ENCODE measurements at regions not wholly inside any gene's neighbourhood (a gene's known extent, or its start where the extent isn't known, plus 50 kb on each side); places are given as distances from the start of the nearest gene placed in this dataset.

GRCh38 chr22:48207919-48208535 is 1445.6 kb downstream of the TBC1D22A start:
- Histone ChIP-seq H3K9ac (ENCODE audit: low read length) (no peak overlapping the region), H3K27ac (ENCODE audit: low read depth, low read length) (no peak overlapping the region), H3K4me3 (ENCODE audit: low read length) (no peak overlapping the region), H3K36me3 (ENCODE audit: control insufficient read depth, insufficient read depth, low read length) (no peaks in the 10 kb centered on the region), H3K4me1 (ENCODE audit: control insufficient read depth, insufficient read depth, low read length) (no peaks in the 10 kb centered on the region), H3K27me3 (ENCODE audit: control insufficient read depth, insufficient read depth, low read length) (peaks cover 2% of the 10 kb centered on the region)

GRCh38 chr22:48205790-48206189 is 1443.3 kb downstream of the TBC1D22A start:
- H3K27me3 ChIP-seq (ENCODE audit: control insufficient read depth, insufficient read depth, low read length): no peaks in the 10 kb centered on the region

GRCh38 chr22:48205161-48205560 is 1442.7 kb downstream of the TBC1D22A start:
- Histone ChIP-seq H3K27ac (ENCODE audit: low read depth, low read length) (no peak overlapping the region), H3K9ac (ENCODE audit: low read length) (no peak overlapping the region), H3K4me3 (ENCODE audit: low read length) (no peak overlapping the region), H3K4me1 (ENCODE audit: control insufficient read depth, insufficient read depth, low read length) (no peaks in the 10 kb centered on the region), H3K36me3 (ENCODE audit: control insufficient read depth, insufficient read depth, low read length) (no peaks in the 10 kb centered on the region), H3K27me3 (ENCODE audit: control insufficient read depth, insufficient read depth, low read length) (no peaks in the 10 kb centered on the region)

More at GRCh38 chr22:48205790-48206189, 1443.3 kb downstream of the TBC1D22A start:
- Histone ChIP-seq H3K36me3 (ENCODE audit: control insufficient read depth, insufficient read depth, low read length) (no peaks in the 10 kb centered on the region), H3K27ac (ENCODE audit: low read depth, low read length) (no peak overlapping the region), H3K4me1 (ENCODE audit: control insufficient read depth, insufficient read depth, low read length) (no peaks in the 10 kb centered on the region), H3K9ac (ENCODE audit: low read length) (no peak overlapping the region), H3K4me3 (ENCODE audit: low read length) (no peak overlapping the region)

GRCh38 chr22:48204296-48204695 is 1441.8 kb downstream of the TBC1D22A start:
- Histone ChIP-seq H3K4me3 (ENCODE audit: low read length) (no peak overlapping the region), H3K27ac (ENCODE audit: low read depth, low read length) (no peak overlapping the region), H3K9ac (ENCODE audit: low read length) (no peak overlapping the region), H3K4me1 (ENCODE audit: control insufficient read depth, insufficient read depth, low read length) (no peaks in the 10 kb centered on the region), H3K36me3 (ENCODE audit: control insufficient read depth, insufficient read depth, low read length) (no peaks in the 10 kb centered on the region), H3K27me3 (ENCODE audit: control insufficient read depth, insufficient read depth, low read length) (no peaks in the 10 kb centered on the region)

- Histone ChIP-seq H3K27ac (ENCODE audit: low read depth, low read length) (no peak overlapping the region), H3K36me3 (ENCODE audit: control insufficient read depth, insufficient read depth, low read length) (no peaks in the 10 kb centered on the region), H3K4me3 (ENCODE audit: low read length) (no peak overlapping the region), H3K9ac (ENCODE audit: low read length) (no peak overlapping the region), H3K4me1 (ENCODE audit: control insufficient read depth, insufficient read depth, low read length) (no peaks in the 10 kb centered on the region), H3K27me3 (ENCODE audit: control insufficient read depth, insufficient read depth, low read length) (no peaks in the 10 kb centered on the region)
Measured at GRCh38 chr22:48199667-48200066, 1437.2 kb downstream of the TBC1D22A start.

GRCh38 chr22:48198489-48199459 is 1436.3 kb downstream of the TBC1D22A start:
- H3K27me3 ChIP-seq (ENCODE audit: control insufficient read depth, insufficient read depth, low read length): no peaks in the 10 kb centered on the region
- no peak overlapping the region for H3K9ac ChIP-seq (ENCODE audit: low read length)
- H3K36me3 ChIP-seq (ENCODE audit: control insufficient read depth, insufficient read depth, low read length): no peaks in the 10 kb centered on the region
- no peak overlapping the region for H3K4me3 ChIP-seq (ENCODE audit: low read length)
- no peak overlapping the region for H3K27ac ChIP-seq (ENCODE audit: low read depth, low read length)
- H3K4me1 ChIP-seq (ENCODE audit: control insufficient read depth, insufficient read depth, low read length): no peaks in the 10 kb centered on the region

- H3K27me3 ChIP-seq (ENCODE audit: control insufficient read depth, insufficient read depth, low read length): no peaks in the 10 kb centered on the region
- no peaks in the 10 kb centered on the region for H3K36me3 ChIP-seq (ENCODE audit: control insufficient read depth, insufficient read depth, low read length)
- H3K9ac ChIP-seq (ENCODE audit: low read length): no peak overlapping the region
- H3K4me1 ChIP-seq (ENCODE audit: control insufficient read depth, insufficient read depth, low read length): no peaks in the 10 kb centered on the region
- H3K27ac ChIP-seq (ENCODE audit: low read depth, low read length): no peak overlapping the region
- H3K4me3 ChIP-seq (ENCODE audit: low read length): no peak overlapping the region
Measured at GRCh38 chr22:48197189-48197690, 1434.8 kb downstream of the TBC1D22A start.

GRCh38 chr22:48192920-48193319 is 1430.5 kb downstream of the TBC1D22A start:
- H3K27me3 ChIP-seq (ENCODE audit: control insufficient read depth, insufficient read depth, low read length): no peaks in the 10 kb centered on the region
- H3K36me3 ChIP-seq (ENCODE audit: control insufficient read depth, insufficient read depth, low read length): no peaks in the 10 kb centered on the region
- H3K4me3 ChIP-seq (ENCODE audit: low read length): no peak overlapping the region
- H3K9ac ChIP-seq (ENCODE audit: low read length): no peak overlapping the region
- no peaks in the 10 kb centered on the region for H3K4me1 ChIP-seq (ENCODE audit: control insufficient read depth, insufficient read depth, low read length)
- no peak overlapping the region for H3K27ac ChIP-seq (ENCODE audit: low read depth, low read length)

GRCh38 chr22:48192071-48192470 is 1429.6 kb downstream of the TBC1D22A start:
- Histone ChIP-seq H3K27ac (ENCODE audit: low read depth, low read length) (no peak overlapping the region), H3K9ac (ENCODE audit: low read length) (no peak overlapping the region), H3K36me3 (ENCODE audit: control insufficient read depth, insufficient read depth, low read length) (no peaks in the 10 kb centered on the region), H3K4me1 (ENCODE audit: control insufficient read depth, insufficient read depth, low read length) (no peaks in the 10 kb centered on the region), H3K27me3 (ENCODE audit: control insufficient read depth, insufficient read depth, low read length) (no peaks in the 10 kb centered on the region), H3K4me3 (ENCODE audit: low read length) (no peak overlapping the region)

GRCh38 chr22:48188231-48188721 is 1425.8 kb downstream of the TBC1D22A start:
- no peak overlapping the region for H3K9ac ChIP-seq (ENCODE audit: low read length)
- H3K27ac ChIP-seq (ENCODE audit: low read depth, low read length): no peak overlapping the region
- H3K27me3 ChIP-seq (ENCODE audit: control insufficient read depth, insufficient read depth, low read length): no peaks in the 10 kb centered on the region
- no peaks in the 10 kb centered on the region for H3K36me3 ChIP-seq (ENCODE audit: control insufficient read depth, insufficient read depth, low read length)
- H3K4me3 ChIP-seq (ENCODE audit: low read length): no peak overlapping the region
- H3K4me1 ChIP-seq (ENCODE audit: control insufficient read depth, insufficient read depth, low read length): no peaks in the 10 kb centered on the region

GRCh38 chr22:48187356-48187755 is 1424.9 kb downstream of the TBC1D22A start:
- no peaks in the 10 kb centered on the region for H3K4me1 ChIP-seq (ENCODE audit: control insufficient read depth, insufficient read depth, low read length)
- no peak overlapping the region for H3K27ac ChIP-seq (ENCODE audit: low read depth, low read length)
- H3K4me3 ChIP-seq (ENCODE audit: low read length): no peak overlapping the region
- H3K36me3 ChIP-seq (ENCODE audit: control insufficient read depth, insufficient read depth, low read length): no peaks in the 10 kb centered on the region
- no peak overlapping the region for H3K9ac ChIP-seq (ENCODE audit: low read length)
- H3K27me3 ChIP-seq (ENCODE audit: control insufficient read depth, insufficient read depth, low read length): no peaks in the 10 kb centered on the region

GRCh38 chr22:48186146-48186790 is 1423.8 kb downstream of the TBC1D22A start:
- H3K4me1 ChIP-seq (ENCODE audit: control insufficient read depth, insufficient read depth, low read length): no peaks in the 10 kb centered on the region
- no peaks in the 10 kb centered on the region for H3K36me3 ChIP-seq (ENCODE audit: control insufficient read depth, insufficient read depth, low read length)
- no peak overlapping the region for H3K4me3 ChIP-seq (ENCODE audit: low read length)
- H3K27ac ChIP-seq (ENCODE audit: low read depth, low read length): no peak overlapping the region
- H3K27me3 ChIP-seq (ENCODE audit: control insufficient read depth, insufficient read depth, low read length): no peaks in the 10 kb centered on the region
- no peak overlapping the region for H3K9ac ChIP-seq (ENCODE audit: low read length)
